ENCODE measurements at regions not wholly inside any gene's neighbourhood (a gene's known extent, or its start where the extent isn't known, plus 50 kb on each side); places are given as distances from the start of the nearest gene placed in this dataset.

- DNase-seq (ENCODE audit: low read depth in 2 of 2) = no peak
Measured at GRCh38 chr6:56005426-56005825, 130.0 kb upstream of the BMP5 start.

GRCh38 chr6:56004426-56004825 lies 129.0 kb upstream of the BMP5 start:
- peak in 1 of 2 donors; percentile 27 for DNase-seq (ENCODE audit: low read depth in 2 of 2)

DNA sequence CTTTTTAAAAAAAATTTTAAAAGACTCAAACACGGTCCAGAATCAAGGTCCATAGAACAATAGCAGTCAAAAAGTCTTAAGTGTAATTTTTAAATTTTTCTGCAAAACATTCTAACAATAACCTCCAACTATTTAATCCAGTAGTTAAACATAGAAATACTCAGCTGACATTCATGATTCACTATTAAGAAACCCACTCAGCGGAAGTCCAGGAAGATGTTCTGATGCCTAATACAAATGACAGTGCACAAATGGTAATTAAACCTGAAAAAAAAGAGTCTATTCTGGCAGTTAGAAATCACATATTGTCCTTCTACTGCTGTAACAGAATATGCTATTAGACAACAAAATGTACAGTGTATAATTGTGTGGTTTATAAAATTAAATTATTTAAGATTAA lies 128.2 kb upstream of the BMP5 start:
- DNase-seq (ENCODE audit: low read depth in 2 of 2) = no peak

- no peak for DNase-seq (ENCODE audit: low read depth in 2 of 2)
Measured at GRCh38 chr6:56002336-56002735, 126.9 kb upstream of the BMP5 start.

DNA sequence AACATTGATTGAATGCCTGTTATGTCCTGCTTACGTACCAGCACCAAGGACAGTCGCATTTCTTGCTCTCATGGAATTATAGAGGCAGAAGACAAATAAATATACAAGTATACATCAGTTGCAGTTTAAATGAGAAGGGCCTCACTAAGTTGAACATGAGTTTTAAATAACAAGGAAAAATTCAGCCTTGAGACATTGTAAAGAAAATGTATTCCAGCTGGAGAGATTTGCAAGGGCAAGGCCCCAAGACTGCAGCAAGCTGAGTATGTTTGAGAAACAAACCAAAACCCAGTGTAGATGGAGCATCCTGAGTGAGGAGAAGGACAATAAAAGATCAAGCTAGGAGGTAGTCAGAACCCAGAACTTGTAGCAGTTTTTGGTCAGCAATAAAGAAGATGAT lies 123.2 kb upstream of the BMP5 start:
- DNase-seq (ENCODE audit: low read depth in 2 of 2) = no peak

DNA sequence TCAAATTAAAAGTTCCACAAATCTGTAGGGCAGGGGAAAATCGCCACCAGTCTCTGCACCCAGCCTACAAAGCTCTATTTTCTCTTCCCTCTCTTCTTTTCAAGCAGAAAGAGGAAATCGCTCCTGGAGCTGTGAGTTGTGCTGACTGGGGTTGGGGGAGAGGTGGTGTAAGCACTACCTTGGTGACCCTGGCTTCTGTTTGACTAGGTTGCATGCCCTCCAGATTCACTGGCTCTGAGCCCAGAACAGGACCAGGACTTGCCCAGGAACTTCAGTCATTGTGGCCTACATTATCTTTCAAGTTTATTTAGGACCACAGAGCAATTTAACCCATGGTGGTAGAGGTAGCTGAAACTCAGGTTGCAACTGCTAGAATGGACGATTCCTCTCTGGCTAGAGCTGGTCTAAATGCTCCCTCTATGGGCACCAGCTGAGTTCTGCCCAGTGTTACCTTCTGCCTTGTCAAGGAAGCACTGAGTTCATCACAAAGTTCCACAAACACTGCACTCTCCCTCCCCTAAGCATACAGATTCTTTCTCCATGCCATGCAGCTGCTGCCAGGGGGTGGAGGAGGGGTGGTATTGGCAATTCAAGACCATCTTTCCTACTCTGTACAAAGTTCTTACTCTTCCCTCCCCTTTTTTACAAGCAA lies 122.0 kb upstream of the BMP5 start:
- no peak for DNase-seq (ENCODE audit: low read depth in 2 of 2)

- peak in 1 of 2 donors; percentile 34 for DNase-seq (ENCODE audit: low read depth in 2 of 2)
Measured at GRCh38 chr6:55994531-55994930, 119.1 kb upstream of the BMP5 start.

DNA sequence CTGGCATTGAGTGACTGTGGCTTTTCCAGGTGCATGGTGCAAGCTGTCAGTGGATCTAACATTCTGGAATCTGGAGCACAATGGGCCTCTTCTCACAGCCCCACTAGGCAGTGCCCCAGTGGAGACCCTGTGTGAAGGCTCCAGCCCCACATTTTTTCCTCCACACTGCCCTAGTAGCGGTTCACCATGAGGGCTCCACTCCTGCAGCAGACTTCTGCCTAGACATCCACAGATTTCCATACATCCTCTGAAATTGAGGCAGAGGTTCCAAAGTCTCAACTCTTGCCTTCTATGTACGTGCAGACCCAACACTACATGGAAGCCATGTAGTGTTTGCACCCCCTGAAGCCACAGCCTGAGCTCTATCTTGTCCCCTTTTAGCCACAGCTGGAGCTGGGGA lies 118.0 kb upstream of the BMP5 start:
- DNase-seq (ENCODE audit: low read depth in 2 of 2) = no peak

GRCh38 chr6:55992546-55992945 lies 117.2 kb upstream of the BMP5 start:
- DNase-seq (ENCODE audit: low read depth in 2 of 2) = no peak

GRCh38 chr6:55985309-55985708 lies 109.9 kb upstream of the BMP5 start:
- no peak for DNase-seq (ENCODE audit: low read depth in 2 of 2)

DNA sequence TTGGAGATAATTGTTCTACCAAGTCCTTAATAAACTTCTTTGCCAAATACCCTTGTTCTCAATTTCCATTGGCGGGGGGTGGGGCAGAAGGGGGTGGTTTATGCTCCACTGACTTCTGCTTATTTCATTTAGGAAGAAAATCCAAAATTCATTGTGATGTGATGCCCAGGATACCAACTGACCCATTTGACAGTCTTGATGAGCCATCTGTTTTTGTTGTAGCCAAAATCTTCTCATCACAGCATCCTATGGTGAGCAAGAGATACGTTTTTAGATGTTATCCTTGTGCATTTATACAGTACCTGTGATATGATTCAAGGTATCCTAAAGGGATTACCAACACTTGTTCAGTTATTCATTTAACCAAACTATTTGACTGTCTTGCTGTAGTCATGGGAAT lies 108.5 kb upstream of the BMP5 start:
- DNase-seq (ENCODE audit: low read depth in 2 of 2) = no peak

GRCh38 chr6:55981660-55982059 lies 106.3 kb upstream of the BMP5 start:
- no peak for DNase-seq (ENCODE audit: low read depth in 2 of 2)

GRCh38 chr6:55980627-55981211 lies 105.3 kb upstream of the BMP5 start:
- peak; percentile 56 to 64 for DNase-seq (ENCODE audit: low read depth in 2 of 2)

DNA sequence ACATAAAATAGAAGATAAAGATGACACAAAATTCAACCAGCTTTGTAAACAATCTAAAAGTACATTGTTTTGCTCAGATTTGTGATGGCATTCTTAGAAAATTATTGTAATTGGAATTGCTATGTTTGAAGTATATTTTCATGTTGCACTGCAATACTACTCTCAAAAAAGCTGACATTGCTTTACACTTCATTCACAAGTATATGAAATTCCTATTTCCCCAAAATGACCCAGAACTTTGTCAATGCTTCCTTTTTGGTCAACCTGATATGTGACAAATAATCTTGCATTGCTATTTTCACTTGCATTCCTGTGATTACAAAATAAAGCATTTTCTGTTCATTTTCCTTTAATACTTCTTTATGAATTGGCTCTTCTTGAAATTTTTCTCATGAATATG lies 104.1 kb upstream of the BMP5 start:
- DNase-seq (ENCODE audit: low read depth in 2 of 2) = no peak

- DNase-seq (ENCODE audit: low read depth in 2 of 2) = no peak
Measured at GRCh38 chr6:55977959-55978665, 102.7 kb upstream of the BMP5 start.

DNA sequence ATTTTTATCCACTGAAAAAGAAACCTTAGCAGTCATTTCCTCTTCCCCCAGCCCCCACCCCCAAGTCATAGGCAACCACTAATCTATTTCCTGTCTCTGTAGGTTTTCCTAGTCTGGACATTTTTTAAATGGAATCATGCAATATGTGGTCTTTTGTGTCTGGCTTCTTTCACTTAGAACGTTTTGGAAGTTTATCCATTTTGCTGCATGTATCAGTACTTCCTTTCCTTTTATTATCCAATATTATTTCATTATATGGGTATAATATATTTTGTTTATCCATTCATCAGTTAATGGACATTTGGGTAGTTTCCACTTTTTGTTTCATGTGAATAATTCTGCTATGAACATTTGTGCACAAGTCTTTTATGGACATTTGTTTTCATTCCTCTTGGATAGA lies 99.3 kb upstream of the BMP5 start:
- DNase-seq (ENCODE audit: low read depth in 2 of 2) = peak; percentile 3 to 49

DNA sequence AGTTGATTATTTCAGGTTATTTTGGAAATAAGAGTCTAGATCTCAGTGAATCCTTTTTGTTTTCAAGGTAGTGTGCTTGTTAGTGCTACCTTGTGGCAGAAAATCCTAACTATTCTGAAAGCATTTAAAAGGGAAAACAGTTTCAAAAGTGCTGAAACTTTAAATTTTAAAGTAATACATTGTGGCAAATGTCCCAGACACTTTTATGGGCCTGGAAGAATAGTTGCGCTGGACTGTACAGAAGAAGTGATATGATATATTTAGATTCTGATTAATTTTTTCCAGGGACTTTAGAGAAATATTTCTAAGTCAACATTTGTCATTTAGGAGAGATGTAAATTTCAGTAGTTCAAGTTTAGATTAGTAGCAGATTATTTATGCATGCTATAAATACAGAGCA lies 96.7 kb upstream of the BMP5 start:
- no peak for DNase-seq (ENCODE audit: low read depth in 2 of 2)

DNA sequence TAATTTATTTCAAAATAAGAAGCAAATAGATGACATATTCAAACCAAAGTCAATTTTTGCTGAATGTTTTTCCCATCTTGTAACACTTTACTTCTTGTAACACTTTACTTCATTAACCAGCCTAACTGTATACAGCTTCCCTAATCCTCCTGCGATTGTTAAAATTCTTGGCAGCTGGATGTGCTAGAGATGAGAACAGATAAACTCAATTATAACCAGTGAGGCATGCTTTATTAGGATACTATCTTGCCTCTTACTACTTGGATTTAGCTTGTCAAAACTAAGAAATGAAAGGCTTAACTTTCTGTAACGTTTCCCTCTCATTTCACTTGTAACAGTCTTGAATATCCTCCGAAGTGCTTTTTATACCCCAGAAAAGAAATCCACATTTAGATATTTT lies 94.1 kb upstream of the BMP5 start:
- DNase-seq (ENCODE audit: low read depth in 2 of 2) = no peak

- DNase-seq (ENCODE audit: low read depth in 2 of 2) = no peak
Measured at GRCh38 chr6:55968926-55969325, 93.5 kb upstream of the BMP5 start.

- DNase-seq (ENCODE audit: low read depth in 2 of 2) = no peak
Measured at GRCh38 chr6:55964136-55964535, 88.7 kb upstream of the BMP5 start.

GRCh38 chr6:55963301-55963700 lies 87.9 kb upstream of the BMP5 start:
- peak; percentile 2 to 9 for DNase-seq (ENCODE audit: low read depth in 2 of 2)

- DNase-seq (ENCODE audit: low read depth in 2 of 2) = no peak
Measured at GRCh38 chr6:55960344-55960743, 85.0 kb upstream of the BMP5 start.

GRCh38 chr6:55958790-55959189 lies 83.4 kb upstream of the BMP5 start:
- no peak for DNase-seq (ENCODE audit: low read depth in 2 of 2)
